ENCODE measurements at regions not wholly inside any gene's neighbourhood (a gene's known extent, or its start where the extent isn't known, plus 50 kb on each side); places are given as distances from the start of the nearest gene placed in this dataset.

GRCh38 chr3:193843474-193844301 lies 250.7 kb downstream of the OPA1 start:
- no peaks in the 10 kb centered on the region for H3K36me3 ChIP-seq (ENCODE audit: low read depth, missing control alignments)
- 70 to 80% methylated on average over 4 to 5 of the region's 5 CpGs for WGBS, 2 donors
- no peaks in the 10 kb centered on the region for H3K9me3 ChIP-seq
- no peak overlapping the region for H3K4me3 ChIP-seq
- intact Hi-C loops (cut with DNase I; ENCODE audit: low total_unique reads) = no loop called here
- no peaks in the 10 kb centered on the region for H3K27me3 ChIP-seq
- no peaks in the 10 kb centered on the region for H3K4me1 ChIP-seq
- TF ChIP-seq POLR2A (IDR thresholded peaks at IDR 0.05) = no peak
- TF ChIP-seq CTCF (IDR thresholded peaks at IDR 0.05) = no peak
- no peak for DNase-seq
- no peak overlapping the region for H3K27ac ChIP-seq

- no peak overlapping the region for H3K27ac ChIP-seq
- H3K4me1 ChIP-seq = no peaks in the 10 kb centered on the region
- H3K27me3 ChIP-seq = no peaks in the 10 kb centered on the region
- no peaks in the 10 kb centered on the region for H3K9me3 ChIP-seq
- intact Hi-C loops (cut with DNase I; ENCODE audit: low total_unique reads) = no loop called here
- no peaks in the 10 kb centered on the region for H3K36me3 ChIP-seq (ENCODE audit: low read depth, missing control alignments)
- no peak overlapping the region for H3K4me3 ChIP-seq
- 87 to 88% methylated on average over 3 of the region's 3 CpGs for WGBS, 2 donors
- no peak for DNase-seq
- no peak for TF ChIP-seq CTCF (IDR thresholded peaks at IDR 0.05)
- TF ChIP-seq POLR2A (IDR thresholded peaks at IDR 0.05) = no peak
Measured at GRCh38 chr3:193844472-193844871, 251.5 kb downstream of the OPA1 start.

GRCh38 chr3:193845144-193845543 lies 252.1 kb downstream of the OPA1 start:
- 74 to 91% methylated on average over 4 of the region's 4 CpGs for whole genome bisulfite sequencing, 2 donors
- DNase-seq = no peak
- H3K9me3 ChIP-seq = no peaks in the 10 kb centered on the region
- no peak overlapping the region for H3K4me3 ChIP-seq
- no peaks in the 10 kb centered on the region for H3K36me3 ChIP-seq (ENCODE audit: low read depth, missing control alignments)
- TF ChIP-seq CTCF (IDR thresholded peaks at IDR 0.05) = no peak
- no peak for TF ChIP-seq POLR2A (IDR thresholded peaks at IDR 0.05)
- intact Hi-C loops (cut with DNase I; ENCODE audit: low total_unique reads) = no loop called here
- no peak overlapping the region for H3K27ac ChIP-seq
- H3K4me1 ChIP-seq = no peaks in the 10 kb centered on the region
- H3K27me3 ChIP-seq = no peaks in the 10 kb centered on the region

- H3K4me1 ChIP-seq = peaks cover 2% of the 10 kb centered on the region
- DNase-seq = no peak
- no peaks in the 10 kb centered on the region for H3K27me3 ChIP-seq
- H3K9me3 ChIP-seq = no peaks in the 10 kb centered on the region
- no peak for TF ChIP-seq CTCF (IDR thresholded peaks at IDR 0.05)
- no peak for TF ChIP-seq POLR2A (IDR thresholded peaks at IDR 0.05)
- H3K4me3 ChIP-seq = no peak overlapping the region
- H3K36me3 ChIP-seq (ENCODE audit: low read depth, missing control alignments) = no peaks in the 10 kb centered on the region
- no peak overlapping the region for H3K27ac ChIP-seq
- intact Hi-C loops (cut with DNase I; ENCODE audit: low total_unique reads) = no loop called here
- WGBS, 2 donors = 96 to 97% methylated on average over 2 of the region's 2 CpGs
Measured at GRCh38 chr3:193846569-193846968, 253.6 kb downstream of the OPA1 start.

- intact Hi-C loops (cut with DNase I; ENCODE audit: low total_unique reads) = no loop called here
- Histone ChIP-seq H3K9me3 (no peaks in the 10 kb centered on the region), H3K27ac (no peak overlapping the region), H3K36me3 (ENCODE audit: low read depth, missing control alignments) (no peaks in the 10 kb centered on the region), H3K27me3 (no peaks in the 10 kb centered on the region), H3K4me3 (no peak overlapping the region), H3K4me1 (peaks cover 10% of the 10 kb centered on the region)
- no peak for TF ChIP-seq POLR2A (IDR thresholded peaks at IDR 0.05)
- no peak for TF ChIP-seq CTCF (IDR thresholded peaks at IDR 0.05)
- DNase-seq = no peak
- 96 to 98% methylated on average over 6 of the region's 6 CpGs for WGBS, 2 donors
Measured at GRCh38 chr3:193847402-193847801, 254.4 kb downstream of the OPA1 start.
